RWPE2 (cell line): ENCODE measurements at regions not wholly inside any gene's neighbourhood (a gene's known extent, or its start where the extent isn't known, plus 50 kb on each side); places are given as distances from the start of the nearest gene placed in this dataset.

ENCODE experiments used
- ATAC-seq: fragments of 200-7000 bp; cut with Tn5 transposase; 3 replicates; pipeline ENCODE4 v1.9.1; 2021; ENCODE audit warnings: low read depth
- DNase-seq: peaks from one replicate; pipeline ENCODE4 v3.0.0-alpha.2; 2020; ENCODE audit warnings: low spot score
- H3K27ac ChIP-seq: fragments of 450-650 bp; 2 replicates; pipeline ENCODE4 v1.5.1; 2017; ENCODE audit warnings: mild to moderate bottlenecking; ENCODE audit not compliant: poor library complexity, severe bottlenecking
- H3K27me3 ChIP-seq: fragments of 250-450 bp; sonication (Bioruptor Pico); 2 replicates; pipeline ENCODE4 v1.5.1; 2021; ENCODE audit warnings: mild to moderate bottlenecking, moderate library complexity; ENCODE audit not compliant: insufficient read depth, poor library complexity, severe bottlenecking
- H3K36me3 ChIP-seq: fragments of 250-450 bp; sonication (Bioruptor Pico); 2 replicates; pipeline ENCODE4 v1.5.1; 2020; ENCODE audit warnings: low read depth, mild to moderate bottlenecking, moderate library complexity
- H3K4me1 ChIP-seq: fragments of 250-450 bp; sonication (Bioruptor Pico); 2 replicates; pipeline ENCODE4 v1.5.1; 2021; ENCODE audit warnings: mild to moderate bottlenecking, moderate library complexity; ENCODE audit not compliant: insufficient read depth, poor library complexity, severe bottlenecking
- H3K4me3 ChIP-seq: fragments of 250-450 bp; sonication (Bioruptor Pico); 2 replicates; pipeline ENCODE4 v1.5.1; 2021; ENCODE audit warnings: mild to moderate bottlenecking, moderate library complexity; ENCODE audit not compliant: severe bottlenecking
- H3K9me3 ChIP-seq: fragments of 250-450 bp; sonication (Bioruptor Pico); 2 replicates; pipeline ENCODE4 v1.5.1; 2021; ENCODE audit warnings: mild to moderate bottlenecking, moderate library complexity; ENCODE audit not compliant: severe bottlenecking
- TF ChIP-seq, protein P1 (sequence below): fragments of 450-650 bp; IDR thresholded peaks from one replicate; pipeline ENCODE4 v1.5.1; 2017; ENCODE audit warnings: mild to moderate bottlenecking, moderate library complexity; ENCODE audit not compliant: poor library complexity, severe bottlenecking

GRCh38 chr4:78683352-78683751, 92.8 kb upstream of the BMP2K start:
- no peak for ATAC-seq
- Histone ChIP-seq H3K4me1 (peaks cover 4% of the 10 kb centered on the region), H3K9me3 (no peaks in the 10 kb centered on the region)

DNA sequence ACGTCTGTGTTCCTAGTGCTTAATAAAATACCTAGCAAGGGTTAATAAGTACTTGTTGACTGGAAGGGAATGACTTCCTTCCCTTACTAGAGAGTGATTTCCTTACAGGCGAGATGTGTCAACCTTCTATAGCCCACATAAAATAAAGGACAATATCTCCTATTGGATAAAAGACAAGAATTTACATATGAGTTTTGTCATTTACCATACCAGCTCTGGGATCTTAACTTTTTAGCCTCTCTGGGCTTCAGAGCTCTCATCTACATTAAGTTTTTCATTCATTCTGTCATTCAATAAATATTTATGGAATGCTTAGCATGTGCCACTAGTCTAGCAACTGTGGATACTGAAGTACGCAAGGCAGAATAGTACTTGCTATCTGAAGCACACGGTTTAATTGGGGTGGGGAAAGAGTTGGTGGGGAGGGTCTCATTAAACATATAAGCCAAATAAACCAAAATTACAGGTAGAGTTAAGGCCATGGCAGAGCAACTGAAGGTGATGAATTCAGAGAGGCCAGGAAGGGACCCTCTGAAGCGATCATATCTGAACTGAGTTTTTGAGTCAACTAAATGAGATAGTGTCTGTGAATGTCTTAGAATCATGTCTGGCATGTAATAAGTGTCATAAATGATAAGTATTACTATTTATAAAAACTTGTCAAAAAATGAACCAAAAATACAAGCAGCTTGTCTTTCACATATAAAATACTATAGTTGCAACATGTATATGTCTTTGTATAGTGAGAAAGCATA, 91.6 kb upstream of the BMP2K start:
- Histone ChIP-seq H3K9me3 (no peaks in the 10 kb centered on the region), H3K4me1 (peaks cover 9% of the 10 kb centered on the region), H3K27ac (no peak overlapping the region), H3K27me3 (no peaks in the 10 kb centered on the region), H3K36me3 (no peaks in the 10 kb centered on the region), H3K4me3 (no peak overlapping the region)
- ATAC-seq, result no peak
- TF ChIP-seq, protein P1, sequence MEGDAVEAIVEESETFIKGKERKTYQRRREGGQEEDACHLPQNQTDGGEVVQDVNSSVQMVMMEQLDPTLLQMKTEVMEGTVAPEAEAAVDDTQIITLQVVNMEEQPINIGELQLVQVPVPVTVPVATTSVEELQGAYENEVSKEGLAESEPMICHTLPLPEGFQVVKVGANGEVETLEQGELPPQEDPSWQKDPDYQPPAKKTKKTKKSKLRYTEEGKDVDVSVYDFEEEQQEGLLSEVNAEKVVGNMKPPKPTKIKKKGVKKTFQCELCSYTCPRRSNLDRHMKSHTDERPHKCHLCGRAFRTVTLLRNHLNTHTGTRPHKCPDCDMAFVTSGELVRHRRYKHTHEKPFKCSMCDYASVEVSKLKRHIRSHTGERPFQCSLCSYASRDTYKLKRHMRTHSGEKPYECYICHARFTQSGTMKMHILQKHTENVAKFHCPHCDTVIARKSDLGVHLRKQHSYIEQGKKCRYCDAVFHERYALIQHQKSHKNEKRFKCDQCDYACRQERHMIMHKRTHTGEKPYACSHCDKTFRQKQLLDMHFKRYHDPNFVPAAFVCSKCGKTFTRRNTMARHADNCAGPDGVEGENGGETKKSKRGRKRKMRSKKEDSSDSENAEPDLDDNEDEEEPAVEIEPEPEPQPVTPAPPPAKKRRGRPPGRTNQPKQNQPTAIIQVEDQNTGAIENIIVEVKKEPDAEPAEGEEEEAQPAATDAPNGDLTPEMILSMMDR, result no peak
- no peak for DNase-seq

More at GRCh38 chr4:78683352-78683751, 92.8 kb upstream of the BMP2K start:
- Histone ChIP-seq H3K27ac (no peak overlapping the region), H3K4me3 (no peak overlapping the region), H3K27me3 (no peaks in the 10 kb centered on the region), H3K36me3 (no peaks in the 10 kb centered on the region)
- no peak for DNase-seq
- TF ChIP-seq, protein P1, result no peak

GRCh38 chr4:78687818-78688217, 88.3 kb upstream of the BMP2K start:
- Histone ChIP-seq H3K9me3 (no peaks in the 10 kb centered on the region), H3K4me1 (peaks cover 9% of the 10 kb centered on the region), H3K27me3 (no peaks in the 10 kb centered on the region), H3K4me3 (no peak overlapping the region), H3K27ac (peak overlapping the region; percentile 23), H3K36me3 (no peaks in the 10 kb centered on the region)
- ATAC-seq (no peak), DNase-seq (no peak)
- TF ChIP-seq, protein P1, result no peak

- Histone ChIP-seq H3K27me3 (no peaks in the 10 kb centered on the region), H3K36me3 (no peaks in the 10 kb centered on the region), H3K9me3 (no peaks in the 10 kb centered on the region), H3K27ac (peak overlapping the region; percentile 23), H3K4me1 (peaks cover 9% of the 10 kb centered on the region), H3K4me3 (no peak overlapping the region)
- TF ChIP-seq, protein P1, result no peak
- ATAC-seq (peak; percentile 69), DNase-seq (no peak)
These were observed 87.8 kb upstream of the BMP2K start for GRCh38 chr4:78688366-78688765.

GRCh38 chr4:78689261-78689660, 86.9 kb upstream of the BMP2K start:
- DNase-seq, result no peak
- peaks cover 9% of the 10 kb centered on the region for H3K4me1 ChIP-seq
- H3K4me3 ChIP-seq, result no peak overlapping the region
- no peaks in the 10 kb centered on the region for H3K9me3 ChIP-seq
- ATAC-seq, result 0 out of 3 replicates have a peak, but pooled peaks have one; percentile 31
- H3K36me3 ChIP-seq, result no peaks in the 10 kb centered on the region
- H3K27me3 ChIP-seq, result no peaks in the 10 kb centered on the region
- no peak overlapping the region for H3K27ac ChIP-seq
- TF ChIP-seq, protein P1, result no peak
